HG03039 (cell line): ENCODE measurements at regions not wholly inside any gene's neighbourhood (a gene's known extent, or its start where the extent isn't known, plus 50 kb on each side); places are given as distances from the start of the nearest gene placed in this dataset.
A peak's percentile ranks its signal among the peaks of the same experiment; 100 is the strongest.

Source experiments
- ATAC-seq: cut with Tn5 transposase; IDR thresholded peaks from one replicate; pipeline ENCODE4 v1.9.1; 2021; ENCODE audit warnings: mild to moderate bottlenecking, moderate library complexity; ENCODE audit not compliant: unreplicated experiment

GRCh38 chr16:79272141-79272577, 328.4 kb downstream of the MAF start:
- no peak for ATAC-seq

GRCh38 chr16:79271583-79271982, 329.0 kb downstream of the MAF start:
- ATAC-seq = no peak

DNA sequence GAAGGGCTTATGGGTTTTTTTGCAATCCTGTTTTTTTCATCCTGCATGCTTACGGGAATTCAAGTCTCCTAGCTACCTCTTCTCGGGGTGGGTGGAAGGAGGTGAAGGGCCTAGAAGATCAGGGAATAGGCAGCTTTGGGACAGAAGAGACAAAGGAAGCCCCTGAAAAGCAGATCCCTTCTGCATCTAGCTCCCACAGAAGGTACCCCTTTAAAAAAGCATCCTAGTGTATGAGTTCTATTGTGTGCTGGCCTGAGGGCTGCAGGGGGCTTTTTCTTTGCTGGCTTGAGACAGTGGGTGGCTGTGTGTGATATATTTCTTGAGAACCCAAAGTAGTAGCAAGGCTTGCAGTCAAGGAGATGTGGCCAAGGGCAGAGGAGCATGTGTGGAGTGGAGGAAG, 330.5 kb downstream of the MAF start:
- ATAC-seq = no peak

DNA sequence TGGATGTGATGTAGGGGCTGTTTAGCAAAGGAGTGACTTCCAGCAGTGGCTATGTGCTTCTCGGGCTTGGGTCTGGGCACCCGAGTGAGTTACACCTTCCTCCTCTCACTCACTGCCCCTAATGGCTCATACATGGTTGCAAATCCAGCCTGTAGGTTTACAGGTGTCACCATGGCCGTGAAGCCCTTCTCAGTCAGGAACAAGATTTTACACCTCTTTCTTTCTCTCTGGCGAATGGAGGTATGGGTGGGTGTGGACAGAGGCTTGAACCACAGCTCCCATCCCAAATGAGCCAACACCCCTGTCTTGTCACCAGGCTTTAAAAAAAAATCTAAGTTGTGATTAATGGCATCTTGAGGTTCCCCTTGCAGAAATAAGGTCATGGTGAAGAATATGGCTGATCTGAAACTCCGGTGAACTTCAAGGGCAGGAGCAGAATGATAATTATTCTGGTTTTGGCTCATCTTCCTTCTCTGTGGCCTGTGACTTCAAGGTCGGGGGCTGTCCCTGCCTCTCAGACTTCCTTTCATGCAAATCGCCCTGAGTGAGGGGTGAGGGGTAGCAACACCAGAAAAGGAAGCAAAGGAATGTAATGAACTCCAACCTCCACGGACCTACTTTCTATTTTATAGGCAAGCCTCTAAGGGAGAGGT, 331.2 kb downstream of the MAF start:
- ATAC-seq = peak; percentile 93

GRCh38 chr16:79267781-79268180, 332.8 kb downstream of the MAF start:
- ATAC-seq = no peak

GRCh38 chr16:79267146-79267545, 333.4 kb downstream of the MAF start:
- no peak for ATAC-seq

GRCh38 chr16:79265701-79266100, 334.8 kb downstream of the MAF start:
- ATAC-seq = no peak

GRCh38 chr16:79265196-79265595, 335.3 kb downstream of the MAF start:
- no peak for ATAC-seq

GRCh38 chr16:79264237-79265109, 336.1 kb downstream of the MAF start:
- no peak for ATAC-seq

- no peak for ATAC-seq
Measured at GRCh38 chr16:79263425-79263824, 337.1 kb downstream of the MAF start.
